ENCODE measurements at regions not wholly inside any gene's neighbourhood (a gene's known extent, or its start where the extent isn't known, plus 50 kb on each side); places are given as distances from the start of the nearest gene placed in this dataset.

DNA sequence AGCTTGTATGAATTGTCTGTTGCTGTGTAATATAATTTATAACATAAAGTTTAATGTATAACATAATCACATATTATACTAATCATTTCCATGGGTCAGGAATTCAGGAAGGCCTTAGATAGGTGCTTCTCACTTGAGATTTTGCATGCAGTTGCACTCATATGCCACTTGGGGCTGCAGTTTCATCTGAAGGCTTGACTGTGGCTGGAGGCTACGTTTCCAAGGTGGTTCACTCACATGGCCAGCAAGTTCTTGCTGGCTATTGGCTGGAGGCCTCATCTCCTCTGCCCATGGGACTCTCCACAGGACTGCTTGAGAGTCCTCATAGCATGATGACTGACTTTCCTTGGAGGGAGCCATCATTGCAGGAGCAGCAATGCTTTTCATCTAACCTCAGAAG, 53.4 kb upstream of the STX18 start:
- Histone ChIP-seq H2AFZ (no peak overlapping the region), H3F3A (ENCODE audit: insufficient read depth, low read depth) (no peaks in the 10 kb centered on the region), H3K9me3 (ENCODE audit: insufficient read depth, low read depth) (no peaks in the 10 kb centered on the region), H3K4me2 (no peak overlapping the region), H3K9me2 (ENCODE audit: insufficient read depth) (no peaks in the 10 kb centered on the region), H4K20me1 (ENCODE audit: insufficient read depth) (no peaks in the 10 kb centered on the region), H3K27me3 (ENCODE audit: insufficient read depth, low read depth) (no peaks in the 10 kb centered on the region), H3K27ac (no peak overlapping the region), H3K79me2 (ENCODE audit: low read depth) (no peaks in the 10 kb centered on the region), H3K36me3 (ENCODE audit: low read depth) (no peaks in the 10 kb centered on the region), H3K4me3 (no peak overlapping the region), H3K4me1 (replicated peaks; ENCODE audit: insufficient read depth) (no peaks in the 10 kb centered on the region)
- no TSS peak for BruUV-seq (replicated peaks)
- DNase-seq: no peak
- ChIA-PET CTCF (no interaction called here), POLR2A (ENCODE audit: unreplicated experiment) (interaction anchor here (0.7 kb wide), 1 partner anchor 40 kb away, joined by 4 read pairs; no protein-coding TSS in a partner anchor)
- intact Hi-C loops (cut with micrococcal nuclease; ENCODE audit: unreplicated experiment): no loop called here
- TF ChIP-seq, protein P1, sequence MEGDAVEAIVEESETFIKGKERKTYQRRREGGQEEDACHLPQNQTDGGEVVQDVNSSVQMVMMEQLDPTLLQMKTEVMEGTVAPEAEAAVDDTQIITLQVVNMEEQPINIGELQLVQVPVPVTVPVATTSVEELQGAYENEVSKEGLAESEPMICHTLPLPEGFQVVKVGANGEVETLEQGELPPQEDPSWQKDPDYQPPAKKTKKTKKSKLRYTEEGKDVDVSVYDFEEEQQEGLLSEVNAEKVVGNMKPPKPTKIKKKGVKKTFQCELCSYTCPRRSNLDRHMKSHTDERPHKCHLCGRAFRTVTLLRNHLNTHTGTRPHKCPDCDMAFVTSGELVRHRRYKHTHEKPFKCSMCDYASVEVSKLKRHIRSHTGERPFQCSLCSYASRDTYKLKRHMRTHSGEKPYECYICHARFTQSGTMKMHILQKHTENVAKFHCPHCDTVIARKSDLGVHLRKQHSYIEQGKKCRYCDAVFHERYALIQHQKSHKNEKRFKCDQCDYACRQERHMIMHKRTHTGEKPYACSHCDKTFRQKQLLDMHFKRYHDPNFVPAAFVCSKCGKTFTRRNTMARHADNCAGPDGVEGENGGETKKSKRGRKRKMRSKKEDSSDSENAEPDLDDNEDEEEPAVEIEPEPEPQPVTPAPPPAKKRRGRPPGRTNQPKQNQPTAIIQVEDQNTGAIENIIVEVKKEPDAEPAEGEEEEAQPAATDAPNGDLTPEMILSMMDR (conservative IDR thresholded peaks at IDR 0.05): peak; percentile 26; the same call in 1 of the 2 replicates
- no peak for TF ChIP-seq EZH2 (IDR thresholded peaks at IDR 0.05; ENCODE audit: low read depth)

GRCh38 chr4:4594285-4594920, 52.6 kb upstream of the STX18 start:
- no TSS peak for BruUV-seq (replicated peaks)
- intact Hi-C loops (cut with micrococcal nuclease; ENCODE audit: unreplicated experiment): no loop called here
- Histone ChIP-seq H3F3A (ENCODE audit: insufficient read depth, low read depth) (no peaks in the 10 kb centered on the region), H3K9me2 (ENCODE audit: insufficient read depth) (no peaks in the 10 kb centered on the region), H3K4me1 (replicated peaks; ENCODE audit: insufficient read depth) (no peaks in the 10 kb centered on the region), H3K9me3 (ENCODE audit: insufficient read depth, low read depth) (no peaks in the 10 kb centered on the region), H3K27me3 (ENCODE audit: insufficient read depth, low read depth) (no peaks in the 10 kb centered on the region), H3K36me3 (ENCODE audit: low read depth) (no peaks in the 10 kb centered on the region), H3K4me2 (no peak overlapping the region), H3K79me2 (ENCODE audit: low read depth) (no peaks in the 10 kb centered on the region), H2AFZ (no peak overlapping the region), H3K27ac (no peak overlapping the region), H4K20me1 (ENCODE audit: insufficient read depth) (no peaks in the 10 kb centered on the region), H3K4me3 (no peak overlapping the region)
- TF ChIP-seq EZH2 (IDR thresholded peaks at IDR 0.05; ENCODE audit: low read depth): no peak
- no peak for DNase-seq
- POLR2A ChIA-PET (ENCODE audit: unreplicated experiment): interaction anchor here (0.7 kb wide), 1 partner anchor 41 kb away, joined by 4 read pairs; no protein-coding TSS in a partner anchor
- CTCF ChIA-PET: no interaction called here

DNA sequence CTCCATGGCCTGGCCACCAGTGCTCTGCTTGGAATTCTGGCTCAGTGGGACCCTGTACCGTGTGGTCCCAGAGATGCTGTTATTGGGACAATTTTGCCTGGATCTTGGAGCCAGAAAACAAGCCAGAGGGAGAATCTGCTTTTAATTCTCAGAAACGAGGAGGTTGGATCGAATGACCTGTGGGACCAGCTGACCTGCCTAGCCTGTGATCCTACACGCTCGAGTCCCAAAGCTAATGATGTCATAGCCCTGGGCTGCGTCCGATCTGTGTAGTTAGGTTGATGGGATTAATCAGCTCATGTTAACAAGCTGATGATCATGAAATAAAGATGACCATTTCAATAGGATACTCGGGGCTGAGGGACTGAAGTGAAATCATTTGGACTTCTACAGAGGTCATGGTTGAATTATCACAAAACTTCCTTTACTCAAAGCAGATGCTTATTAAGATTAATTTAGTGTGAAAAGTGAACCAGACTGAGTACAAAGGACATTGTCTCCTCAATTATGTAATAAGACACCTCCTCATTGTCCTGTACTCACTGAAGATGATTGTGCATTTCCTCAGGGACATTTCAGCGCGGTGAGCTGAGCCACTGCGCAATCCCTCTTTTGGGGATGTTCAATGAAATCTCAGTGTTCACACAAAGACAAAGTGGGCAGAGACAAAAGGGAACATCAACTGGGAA, 51.9 kb upstream of the STX18 start:
- TF ChIP-seq EZH2 (IDR thresholded peaks at IDR 0.05; ENCODE audit: low read depth): no peak
- TF ChIP-seq, protein P1 (conservative IDR thresholded peaks at IDR 0.05): no peak
- Histone ChIP-seq H3K4me2 (no peak overlapping the region), H2AFZ (no peak overlapping the region), H3K27ac (no peak overlapping the region), H3K36me3 (ENCODE audit: low read depth) (no peaks in the 10 kb centered on the region), H3K4me1 (replicated peaks; ENCODE audit: insufficient read depth) (no peaks in the 10 kb centered on the region), H3K27me3 (ENCODE audit: insufficient read depth, low read depth) (no peaks in the 10 kb centered on the region), H3K9me3 (ENCODE audit: insufficient read depth, low read depth) (no peaks in the 10 kb centered on the region), H4K20me1 (ENCODE audit: insufficient read depth) (no peaks in the 10 kb centered on the region), H3K9me2 (ENCODE audit: insufficient read depth) (no peaks in the 10 kb centered on the region), H3K79me2 (ENCODE audit: low read depth) (no peaks in the 10 kb centered on the region), H3F3A (ENCODE audit: insufficient read depth, low read depth) (no peaks in the 10 kb centered on the region), H3K4me3 (no peak overlapping the region)
- CTCF ChIA-PET: no interaction called here
- no TSS peak for BruUV-seq (replicated peaks)
- DNase-seq: no peak
- intact Hi-C loops (cut with micrococcal nuclease; ENCODE audit: unreplicated experiment): no loop called here
- POLR2A ChIA-PET (ENCODE audit: unreplicated experiment): no interaction called here

Data from PC-9 (cell line).